H1 (cell line): ENCODE measurements at regions not wholly inside any gene's neighbourhood (a gene's known extent, or its start where the extent isn't known, plus 50 kb on each side); places are given as distances from the start of the nearest gene placed in this dataset.

Experiments used
- EZH2 ChIP-seq: fragments of 200-600 bp; sonication (generic); IDR thresholded peaks from 2 replicates; pipeline ENCODE4 v1.7.1; 2012; ENCODE audit warnings: low read depth, mild to moderate bottlenecking, moderate library complexity, low read length, inconsistent platforms; ENCODE audit not compliant: severe bottlenecking
- GTF2F1 ChIP-seq: IDR thresholded peaks from 2 replicates; pipeline ENCODE4 v1.6.1; 2012; ENCODE audit warnings: low read depth, low read length, improper control_type of control experiment, borderline replicate concordance
- HDAC2 ChIP-seq, 2 experiments: fragments of 300-600 bp in 1 of 2; sonication (generic) in 1 of 2; IDR thresholded peaks; 2 replicates each; pipeline ENCODE4 v1.6.1; 2011 to 2012; ENCODE audit warnings: low read depth in 2 of 2, low read length in 2 of 2, mild to moderate bottlenecking in 2 of 2, moderate library complexity in 2 of 2, borderline replicate concordance in 1 of 2, inconsistent platforms in 1 of 2
- PHF8 ChIP-seq: fragments of 200-600 bp; sonication (generic); conservative IDR thresholded peaks from 2 replicates; pipeline ENCODE4 v1.7.1; 2012; ENCODE audit warnings: low read depth, mild to moderate bottlenecking, inconsistent platforms, low read length, moderate library complexity
- SIX5 ChIP-seq: IDR thresholded peaks from 2 replicates; pipeline ENCODE4 v1.6.1; 2011; ENCODE audit warnings: mild to moderate bottlenecking, low read depth, low read length
- TCF12 ChIP-seq: IDR thresholded peaks from 2 replicates; pipeline ENCODE4 v1.6.1; 2011; ENCODE audit warnings: low read depth, mild to moderate bottlenecking, low read length

- TF ChIP-seq SIX5, result no peak
- no peak for TF ChIP-seq GTF2F1
- no peak for TF ChIP-seq HDAC2 (IDR thresholded peaks at IDR 0.05; ENCODE audit: borderline replicate concordance in 1 of 2, low read depth in 2 of 2, low read length in 2 of 2)
- no peak for TF ChIP-seq EZH2
- no peak for TF ChIP-seq PHF8
- TF ChIP-seq TCF12, result no peak
- TF ChIP-seq, all 59 proteins: peak for 0
Observed at GRCh38 chr9:73539881-73540390, 388.3 kb downstream of the ANXA1 start (continued).
